ENCODE measurements at regions not wholly inside any gene's neighbourhood (a gene's known extent, or its start where the extent isn't known, plus 50 kb on each side); places are given as distances from the start of the nearest gene placed in this dataset.

DNA sequence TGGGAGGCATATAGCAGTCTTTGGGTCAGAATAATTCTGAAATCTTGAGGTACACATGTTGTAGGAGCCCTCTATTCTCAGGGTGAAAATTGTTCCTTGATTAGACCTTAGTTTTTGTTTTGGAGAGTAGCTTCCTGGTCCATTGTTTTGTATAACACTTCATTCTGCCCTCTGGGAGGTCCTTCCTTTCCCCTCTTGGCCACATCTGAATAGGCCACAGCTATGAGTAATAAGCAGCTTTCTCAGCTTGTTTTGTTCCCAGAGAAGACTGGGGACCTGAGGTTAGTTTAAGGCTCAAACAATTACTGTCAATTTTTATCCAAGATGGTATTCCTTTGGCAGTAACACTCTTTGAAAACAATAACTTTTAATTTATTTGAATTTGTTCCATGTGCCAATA lies 72.6 kb upstream of the NOL4 start:
- no peak overlapping the region for H3K4me3 ChIP-seq (ENCODE audit: low read depth, low read length)
- no peak for DNase-seq (ENCODE audit: low read depth)
- no peak for TF ChIP-seq CTCF (IDR thresholded peaks at IDR 0.05; ENCODE audit: low read depth, low read length, missing control alignments)

DNA sequence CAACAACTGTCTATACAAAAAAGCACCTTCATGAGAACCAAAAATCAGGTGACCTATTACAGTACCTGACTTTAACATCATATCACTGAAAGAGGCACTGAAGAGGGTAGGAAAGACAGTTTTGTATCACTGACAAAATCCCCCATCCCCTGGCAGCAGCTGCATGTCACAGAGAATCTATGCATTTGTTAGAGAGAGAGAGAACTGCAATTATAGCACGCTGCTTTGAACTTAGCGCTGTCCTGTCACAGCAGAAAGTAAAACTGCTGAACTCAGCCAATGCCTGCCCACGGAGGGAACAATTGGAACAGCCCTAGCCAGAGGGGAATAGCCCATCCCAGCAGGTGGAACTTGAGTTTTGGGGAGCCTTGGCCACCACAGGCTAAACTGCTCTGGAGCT lies 75.1 kb upstream of the NOL4 start:
- no peak for TF ChIP-seq CTCF (IDR thresholded peaks at IDR 0.05; ENCODE audit: low read depth, low read length, missing control alignments)
- DNase-seq (ENCODE audit: low read depth) = no peak
- H3K4me3 ChIP-seq (ENCODE audit: low read depth, low read length) = no peak overlapping the region

GRCh38 chr18:34311468-34311867 lies 86.8 kb upstream of the NOL4 start:
- DNase-seq (ENCODE audit: low read depth) = no peak
- no peak overlapping the region for H3K4me3 ChIP-seq (ENCODE audit: low read depth, low read length)
- no peak for TF ChIP-seq CTCF (IDR thresholded peaks at IDR 0.05; ENCODE audit: low read depth, low read length, missing control alignments)

DNA sequence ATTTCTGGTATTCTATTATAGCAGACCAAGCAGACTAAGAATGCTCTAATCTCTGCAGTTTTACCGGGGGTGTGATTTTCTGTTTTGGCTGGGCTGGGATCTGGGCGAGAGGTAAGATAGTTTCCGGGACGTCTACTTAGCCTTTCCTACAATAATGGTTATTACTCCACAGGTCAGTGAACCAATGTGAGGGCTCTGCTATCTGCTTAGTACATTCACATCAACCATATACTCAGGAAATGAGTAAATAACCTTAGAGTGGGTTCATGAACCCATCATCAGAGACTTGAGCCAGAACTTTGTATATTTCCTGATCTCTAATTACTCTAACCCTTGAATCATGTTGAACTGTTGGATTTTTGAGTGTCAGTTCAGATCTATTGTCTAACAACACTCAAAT lies 90.1 kb upstream of the NOL4 start:
- TF ChIP-seq CTCF (IDR thresholded peaks at IDR 0.05; ENCODE audit: low read depth, low read length, missing control alignments) = no peak
- DNase-seq (ENCODE audit: low read depth) = no peak
- no peak overlapping the region for H3K4me3 ChIP-seq (ENCODE audit: low read depth, low read length)

GRCh38 chr18:34315591-34316352 lies 91.1 kb upstream of the NOL4 start:
- no peak for TF ChIP-seq CTCF (IDR thresholded peaks at IDR 0.05; ENCODE audit: low read depth, low read length, missing control alignments)

DNA sequence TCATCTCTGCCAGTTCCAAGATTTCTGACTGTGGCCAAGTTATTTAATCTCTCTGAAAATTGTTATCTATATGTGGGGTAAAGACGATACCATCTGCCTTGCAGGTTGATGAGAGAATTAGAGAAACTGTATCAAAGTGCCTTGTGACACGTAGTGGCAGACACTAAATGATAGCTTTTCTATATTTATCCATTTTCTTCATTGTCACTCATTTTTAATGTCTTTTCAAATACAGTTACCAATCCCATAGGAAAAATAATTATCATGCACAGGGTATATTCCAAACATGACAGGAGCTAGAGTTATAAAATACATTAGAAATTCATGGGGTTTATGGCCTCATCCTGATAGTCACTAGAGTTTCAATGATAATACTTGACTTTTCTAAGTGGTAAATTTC lies 95.6 kb upstream of the NOL4 start:
- DNase-seq (ENCODE audit: low read depth) = no peak
- no peak overlapping the region for H3K4me3 ChIP-seq (ENCODE audit: low read depth, low read length)
- no peak for TF ChIP-seq CTCF (IDR thresholded peaks at IDR 0.05; ENCODE audit: low read depth, low read length, missing control alignments)

More at GRCh38 chr18:34315591-34316352, 91.1 kb upstream of the NOL4 start:
- no peak overlapping the region for H3K4me3 ChIP-seq (ENCODE audit: low read depth, low read length)
- no peak for DNase-seq (ENCODE audit: low read depth)

DNA sequence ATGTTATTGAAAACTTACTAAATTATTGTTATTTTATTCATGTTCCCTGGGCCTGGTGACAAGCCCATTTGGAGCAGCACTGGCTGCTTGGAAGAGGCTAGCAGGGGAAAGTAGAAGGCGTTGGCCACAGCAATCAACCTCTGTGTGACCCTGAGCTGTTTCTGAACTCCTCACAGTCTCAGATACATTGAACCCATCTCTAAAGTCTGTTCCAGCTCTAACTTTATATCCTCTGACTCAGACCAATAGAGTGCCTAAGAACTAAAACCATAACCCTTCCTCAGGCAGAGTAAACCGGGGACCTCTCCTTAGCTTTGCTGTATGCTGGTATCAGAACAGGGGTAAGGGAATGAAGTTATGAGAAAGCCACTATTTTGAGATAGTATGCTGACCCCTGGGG lies 96.4 kb upstream of the NOL4 start:
- peak; percentile 22 for DNase-seq (ENCODE audit: low read depth)
- no peak for TF ChIP-seq CTCF (IDR thresholded peaks at IDR 0.05; ENCODE audit: low read depth, low read length, missing control alignments)
- no peak overlapping the region for H3K4me3 ChIP-seq (ENCODE audit: low read depth, low read length)
